22Rv1 (cell line): ENCODE measurements at regions not wholly inside any gene's neighbourhood (a gene's known extent, or its start where the extent isn't known, plus 50 kb on each side); places are given as distances from the start of the nearest gene placed in this dataset.

Source experiments
- H3K27ac ChIP-seq: fragments of 450-650 bp; 2 replicates; pipeline ENCODE4 v1.5.1; 2017
- CTCF ChIP-seq: fragments of 450-650 bp; IDR thresholded peaks from 2 replicates; pipeline ENCODE4 v1.5.1; 2017; ENCODE audit warnings: mild to moderate bottlenecking
- ZFX ChIP-seq: fragments of 450-650 bp; IDR thresholded peaks from 2 replicates; pipeline ENCODE4 v1.6.1; 2017; ENCODE audit warnings: antibody characterized with exemption, borderline replicate concordance

- TF ChIP-seq CTCF (no peak), ZFX (no peak)
- H3K27ac ChIP-seq = no peak overlapping the region
Observed at GRCh38 chr12:68509242-68509641, 101.5 kb upstream of the RAP1B start.

GRCh38 chr12:68510397-68510796, 100.3 kb upstream of the RAP1B start:
- no peak overlapping the region for H3K27ac ChIP-seq
- TF ChIP-seq CTCF = no peak
- TF ChIP-seq ZFX = no peak

- no peak for TF ChIP-seq CTCF
- TF ChIP-seq ZFX = no peak
- no peak overlapping the region for H3K27ac ChIP-seq
Observed at GRCh38 chr12:68514807-68515411, 95.8 kb upstream of the RAP1B start.

- no peak for TF ChIP-seq CTCF
- no peak for TF ChIP-seq ZFX
- H3K27ac ChIP-seq = no peak overlapping the region
Observed at GRCh38 chr12:68515793-68516192, 94.9 kb upstream of the RAP1B start.

GRCh38 chr12:68521321-68521839, 89.3 kb upstream of the RAP1B start:
- TF ChIP-seq CTCF (no peak), ZFX (no peak)
- no peak overlapping the region for H3K27ac ChIP-seq

GRCh38 chr12:68521848-68522502, 88.7 kb upstream of the RAP1B start:
- no peak overlapping the region for H3K27ac ChIP-seq
- no peak for TF ChIP-seq ZFX
- TF ChIP-seq CTCF = no peak

- H3K27ac ChIP-seq = no peak overlapping the region
- TF ChIP-seq CTCF = no peak
- no peak for TF ChIP-seq ZFX
Observed at GRCh38 chr12:68529466-68529865, 81.2 kb upstream of the RAP1B start.
